HG02642 (cell line): ENCODE measurements at regions not wholly inside any gene's neighbourhood (a gene's known extent, or its start where the extent isn't known, plus 50 kb on each side); places are given as distances from the start of the nearest gene placed in this dataset.
"Not testable (repeated sequence)": the region's sequence is repeated elsewhere in the genome, so short reads cannot be mapped to it uniquely, and the experiment has no call there.

Source experiments
- ATAC-seq: cut with Tn5 transposase; IDR thresholded peaks from one replicate; pipeline ENCODE4 v1.9.1; 2021; ENCODE audit warnings: mild to moderate bottlenecking; ENCODE audit not compliant: unreplicated experiment, poor library complexity

- ATAC-seq, result no peak
Measured at GRCh38 chr5:158525663-158526062, 574.1 kb downstream of the EBF1 start.

GRCh38 chr5:158524070-158524469, 575.6 kb downstream of the EBF1 start:
- no peak for ATAC-seq

- ATAC-seq, result no peak
Measured at GRCh38 chr5:158522776-158523175, 576.9 kb downstream of the EBF1 start.

- no peak for ATAC-seq
Measured at GRCh38 chr5:158521995-158522394, 577.7 kb downstream of the EBF1 start.

- no peak for ATAC-seq
Measured at GRCh38 chr5:158519433-158520021, 580.2 kb downstream of the EBF1 start.

- ATAC-seq, result no peak
Measured at GRCh38 chr5:158516521-158516920, 583.2 kb downstream of the EBF1 start.

GRCh38 chr5:158514986-158515359, 584.7 kb downstream of the EBF1 start:
- no peak for ATAC-seq

GRCh38 chr5:158514319-158514985, 585.3 kb downstream of the EBF1 start:
- ATAC-seq, result no peak

- no peak for ATAC-seq
Measured at GRCh38 chr5:158513490-158514318, 586.0 kb downstream of the EBF1 start.

GRCh38 chr5:158511454-158511853, 588.3 kb downstream of the EBF1 start:
- peak; percentile 86 for ATAC-seq

- no peak for ATAC-seq
Measured at GRCh38 chr5:158510479-158510878, 589.2 kb downstream of the EBF1 start.

- no peak for ATAC-seq
Measured at GRCh38 chr5:158506648-158507047, 593.1 kb downstream of the EBF1 start.

GRCh38 chr5:158502686-158503085, 597.0 kb downstream of the EBF1 start:
- ATAC-seq, result no peak

- ATAC-seq, result no peak
Measured at GRCh38 chr5:158499892-158500418, 599.8 kb downstream of the EBF1 start.

- ATAC-seq, result no peak
Measured at GRCh38 chr5:158499075-158499891, 600.4 kb downstream of the EBF1 start.

- no peak for ATAC-seq
Measured at GRCh38 chr5:158496624-158497023, 603.1 kb downstream of the EBF1 start.

GRCh38 chr5:158494541-158494940, 605.2 kb downstream of the EBF1 start:
- no peak for ATAC-seq

- not testable (repeated sequence) for ATAC-seq
Measured at GRCh38 chr5:158494044-158494443, 605.7 kb downstream of the EBF1 start.

GRCh38 chr5:158492841-158493242, 606.9 kb downstream of the EBF1 start:
- ATAC-seq, result no peak

- no peak for ATAC-seq
Measured at GRCh38 chr5:158492136-158492535, 607.6 kb downstream of the EBF1 start.
